Uterus (tissue), 2 donors: ENCODE measurements at regions not wholly inside any gene's neighbourhood (a gene's known extent, or its start where the extent isn't known, plus 50 kb on each side); places are given as distances from the start of the nearest gene placed in this dataset.

Source experiments
- CTCF ChIP-seq, 4 experiments: fragments of 200-600 bp in 2 of 4; fragments of 450-650 bp in 2 of 4; sonication (generic) in 2 of 4; IDR thresholded peaks; one replicate each; pipeline ENCODE4 v1.5.1; 2016 to 2019; ENCODE audit warnings: antibody characterized with exemption in 4 of 4, mild to moderate bottlenecking in 2 of 4, moderate library complexity in 1 of 4
- POLR2A ChIP-seq, 2 donors: fragments of 450-650 bp; IDR thresholded peaks; one replicate each; pipeline ENCODE4 v1.6.1; 2016; ENCODE audit warnings: antibody characterized with exemption in 2 of 2, mild to moderate bottlenecking in 1 of 2, moderate library complexity in 1 of 2

- TF ChIP-seq CTCF (IDR thresholded peaks at IDR 0.05) (no peak), POLR2A (IDR thresholded peaks at IDR 0.05) (no peak)
These were observed 197.1 kb upstream of the PSMD7 start for GRCh38 chr16:74099530-74099929.
